ENCODE measurements at regions not wholly inside any gene's neighbourhood (a gene's known extent, or its start where the extent isn't known, plus 50 kb on each side); places are given as distances from the start of the nearest gene placed in this dataset.

GRCh38 chr1:61013189-61013945, 69.0 kb upstream of the NFIA start:
- H3K9me2 ChIP-seq (replicated peaks; ENCODE audit: insufficient read depth, low read length) = no peaks in the 10 kb centered on the region
- no peaks in the 10 kb centered on the region for H3K36me3 ChIP-seq (ENCODE audit: low read length)
- H3K27ac ChIP-seq (ENCODE audit: low read depth, low read length) = no peak overlapping the region
- no peaks in the 10 kb centered on the region for H4K20me1 ChIP-seq (ENCODE audit: low read depth, low read length)
- no peaks in the 10 kb centered on the region for H3F3A ChIP-seq (ENCODE audit: insufficient read depth)
- TF ChIP-seq EZH2phosphoT487 (conservative IDR thresholded peaks at IDR 0.05; ENCODE audit: low read length) = no peak
- TF ChIP-seq CTCF (IDR thresholded peaks at IDR 0.05; ENCODE audit: insufficient read depth, low read length, poor library complexity, severe bottlenecking) = no peak
- H2AFZ ChIP-seq (ENCODE audit: low read depth, low read length, severe bottlenecking) = no peak overlapping the region
- no peak overlapping the region for H3K4me2 ChIP-seq (ENCODE audit: low read depth, low read length, poor library complexity, severe bottlenecking)
- H3K9me3 ChIP-seq (ENCODE audit: insufficient read depth, low read length) = no peaks in the 10 kb centered on the region
- no peak overlapping the region for H3K4me3 ChIP-seq (ENCODE audit: insufficient read depth, low read length, poor library complexity, severe bottlenecking)
- no peaks in the 10 kb centered on the region for H3K79me2 ChIP-seq (ENCODE audit: insufficient read depth, low read length)
- no peaks in the 10 kb centered on the region for H3K27me3 ChIP-seq (ENCODE audit: low read length)
- H3K9ac ChIP-seq (ENCODE audit: low read length) = no peak overlapping the region

GRCh38 chr1:61012341-61012761, 70.0 kb upstream of the NFIA start:
- Histone ChIP-seq H3F3A (ENCODE audit: insufficient read depth) (no peaks in the 10 kb centered on the region), H3K4me2 (ENCODE audit: low read depth, low read length, poor library complexity, severe bottlenecking) (no peak overlapping the region), H3K9me3 (ENCODE audit: insufficient read depth, low read length) (no peaks in the 10 kb centered on the region), H3K27me3 (ENCODE audit: low read length) (no peaks in the 10 kb centered on the region), H3K9me2 (replicated peaks; ENCODE audit: insufficient read depth, low read length) (no peaks in the 10 kb centered on the region), H3K27ac (ENCODE audit: low read depth, low read length) (no peak overlapping the region), H3K4me3 (ENCODE audit: insufficient read depth, low read length, poor library complexity, severe bottlenecking) (no peak overlapping the region), H4K20me1 (ENCODE audit: low read depth, low read length) (no peaks in the 10 kb centered on the region), H3K79me2 (ENCODE audit: insufficient read depth, low read length) (no peaks in the 10 kb centered on the region), H3K36me3 (ENCODE audit: low read length) (no peaks in the 10 kb centered on the region), H3K9ac (ENCODE audit: low read length) (no peak overlapping the region), H2AFZ (ENCODE audit: low read depth, low read length, severe bottlenecking) (no peak overlapping the region)
- TF ChIP-seq CTCF (IDR thresholded peaks at IDR 0.05; ENCODE audit: insufficient read depth, low read length, poor library complexity, severe bottlenecking) = no peak
- TF ChIP-seq EZH2phosphoT487 (conservative IDR thresholded peaks at IDR 0.05; ENCODE audit: low read length) = no peak

- Histone ChIP-seq H3K4me2 (ENCODE audit: low read depth, low read length, poor library complexity, severe bottlenecking) (no peak overlapping the region), H3K4me3 (ENCODE audit: insufficient read depth, low read length, poor library complexity, severe bottlenecking) (no peak overlapping the region), H3K9me3 (ENCODE audit: insufficient read depth, low read length) (no peaks in the 10 kb centered on the region)
Observed at GRCh38 chr1:61011561-61012263, 70.6 kb upstream of the NFIA start.

More at GRCh38 chr1:61011561-61012263, 70.6 kb upstream of the NFIA start:
- Histone ChIP-seq H2AFZ (ENCODE audit: low read depth, low read length, severe bottlenecking) (no peak overlapping the region), H3K27ac (ENCODE audit: low read depth, low read length) (no peak overlapping the region), H3K36me3 (ENCODE audit: low read length) (no peaks in the 10 kb centered on the region), H3K27me3 (ENCODE audit: low read length) (no peaks in the 10 kb centered on the region), H3K9ac (ENCODE audit: low read length) (no peak overlapping the region), H3F3A (ENCODE audit: insufficient read depth) (no peaks in the 10 kb centered on the region), H4K20me1 (ENCODE audit: low read depth, low read length) (no peaks in the 10 kb centered on the region), H3K79me2 (ENCODE audit: insufficient read depth, low read length) (no peaks in the 10 kb centered on the region), H3K9me2 (replicated peaks; ENCODE audit: insufficient read depth, low read length) (no peaks in the 10 kb centered on the region)
- TF ChIP-seq CTCF (IDR thresholded peaks at IDR 0.05; ENCODE audit: insufficient read depth, low read length, poor library complexity, severe bottlenecking) = no peak
- no peak for TF ChIP-seq EZH2phosphoT487 (conservative IDR thresholded peaks at IDR 0.05; ENCODE audit: low read length)

All from SU-DHL-6 (cell line).